Right cardiac atrium (tissue), 5 donors: ENCODE measurements at regions not wholly inside any gene's neighbourhood (a gene's known extent, or its start where the extent isn't known, plus 50 kb on each side); places are given as distances from the start of the nearest gene placed in this dataset.
A peak's percentile ranks its signal among the peaks of the same experiment; 100 is the strongest.
"Not testable (repeated sequence)": the region's sequence is repeated elsewhere in the genome, so short reads cannot be mapped to it uniquely, and the experiment has no call there.

Source experiments
- ATAC-seq, 2 donors: fragments of 200-7000 bp; cut with Tn5 transposase; one replicate each; pipeline versions ENCODE4 v1.8.0 to v1.9.1; 2020; ENCODE audit warnings: moderate library complexity in 2 of 2, mild to moderate bottlenecking in 1 of 2
- DNase-seq, 3 donors: peaks; one replicate each; pipeline ENCODE4 v3.0.0-alpha.2; 2020
- H3K27ac ChIP-seq: one replicate; pipeline ENCODE4 v1.5.1; 2013; ENCODE audit warnings: mild to moderate bottlenecking, low read length, control low read depth, moderate library complexity
- H3K27me3 ChIP-seq: one replicate; pipeline ENCODE4 v1.6.1; 2013; ENCODE audit not compliant: control insufficient read depth, insufficient read depth
- H3K4me1 ChIP-seq: one replicate; pipeline ENCODE4 v1.6.1; 2013; ENCODE audit warnings: low read length; ENCODE audit not compliant: control insufficient read depth, insufficient read depth
- H3K4me3 ChIP-seq: one replicate; pipeline ENCODE4 v1.5.1; 2013; ENCODE audit warnings: low read length, control low read depth
- H3K9me3 ChIP-seq: one replicate; pipeline ENCODE4 v1.6.1; 2013; ENCODE audit warnings: low read length; ENCODE audit not compliant: control insufficient read depth
- WGBS: extraction: QIAGEN DNeasy Blood & Tissue Kit; methylation state at CpG from one replicate; pipeline ENCODE4 v1.1.7; 2013; 5-methylcytosine and 5-hydroxymethylcytosine counted together
- intact Hi-C, 4 donors: fragments of 100-400 bp; cut with DNase I; formaldehyde crosslinking; loops; one replicate each; pipeline versions ENCODE4 v1.11.0 to v1.14.0; 2022 to 2023
- donor health status: healthy with polysubstance abuse.
- donor health status: DM: no; HTN: yes; CAD: no.
- donor health status: DM: no; HTN: no; CAD: no.
- donor health status: DM: no; HTN: yes; CAD: no; lungs with severe emphysema.
- donor health status: DM: yes; HTN: yes; CAD: no.

DNA sequence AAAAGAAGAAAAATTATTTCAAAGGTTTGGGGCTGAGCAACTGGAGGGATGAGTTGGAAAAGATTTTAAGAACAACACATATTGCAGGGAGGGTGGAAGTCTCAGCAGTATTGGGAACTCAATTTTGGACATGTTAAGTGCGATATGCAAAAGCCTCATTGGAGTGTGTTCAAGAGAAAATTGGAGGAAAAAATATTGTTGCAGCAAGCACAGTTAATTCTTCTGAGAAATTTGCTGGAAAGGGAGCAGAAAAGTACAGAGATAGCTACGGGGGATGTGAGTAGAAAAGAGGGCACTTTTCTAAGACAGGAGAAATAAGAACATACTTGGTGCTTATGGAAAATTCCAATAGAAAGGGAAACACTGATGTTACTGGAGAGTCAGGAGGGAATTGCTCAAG, 59.8 kb upstream of the MAGI2 start:
- ATAC-seq = no peak

GRCh38 chr7:79512261-79512660, 58.8 kb upstream of the MAGI2 start:
- Histone ChIP-seq H3K4me1 (no peaks in the 10 kb centered on the region), H3K4me3 (no peak overlapping the region), H3K9me3 (no peaks in the 10 kb centered on the region), H3K27me3 (no peaks in the 10 kb centered on the region), H3K27ac (no peak overlapping the region)
- WGBS = 61% methylated on average over 3 of the region's 3 CpGs
- DNase-seq (no peak), ATAC-seq (no peak)
- intact Hi-C loops = no loop called here

More for the DNA sequence above, 59.8 kb upstream of the MAGI2 start:
- DNase-seq = no peak
- no peaks in the 10 kb centered on the region for H3K9me3 ChIP-seq
- intact Hi-C loops = no loop called here
- no peaks in the 10 kb centered on the region for H3K27me3 ChIP-seq
- no peak overlapping the region for H3K27ac ChIP-seq
- H3K4me3 ChIP-seq = no peak overlapping the region
- 55% methylated on average over 2 of the region's 2 CpGs for WGBS
- H3K4me1 ChIP-seq = no peaks in the 10 kb centered on the region

DNA sequence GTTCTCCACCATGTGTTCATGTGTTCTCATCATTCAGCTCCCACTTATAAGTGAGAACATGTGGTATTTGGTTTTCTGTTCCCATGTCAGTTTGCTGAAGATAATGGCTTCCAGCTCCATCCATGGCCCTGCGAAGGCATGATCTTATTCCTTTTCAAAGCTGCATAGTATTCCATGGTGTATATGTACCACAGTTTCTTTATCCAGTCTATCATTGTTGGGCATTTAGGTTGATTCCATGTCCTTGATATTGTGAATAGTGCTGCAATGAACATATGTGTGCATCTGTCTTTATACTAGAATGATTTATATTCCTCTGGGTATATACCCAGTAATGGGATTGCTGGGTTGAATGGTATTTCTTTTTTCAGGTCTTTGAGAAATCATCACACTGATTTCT, 57.6 kb upstream of the MAGI2 start:
- H3K4me1 ChIP-seq, intact Hi-C loops, H3K9me3 ChIP-seq, H3K4me3 ChIP-seq, ATAC-seq, DNase-seq, H3K27ac ChIP-seq, H3K27me3 ChIP-seq: not testable (repeated sequence)
- WGBS = 90% methylated on average over 1 of the region's 1 CpG

- Histone ChIP-seq H3K27me3 (no peaks in the 10 kb centered on the region), H3K9me3 (no peaks in the 10 kb centered on the region), H3K4me1 (no peaks in the 10 kb centered on the region), H3K27ac (no peak overlapping the region), H3K4me3 (peak overlapping the region; percentile 45)
- DNase-seq (no peak), ATAC-seq (no peak)
- intact Hi-C loops = no loop called here
- 59% methylated on average over 6 of the region's 6 CpGs for WGBS
These were observed 53.7 kb upstream of the MAGI2 start for GRCh38 chr7:79507131-79507530.

DNA sequence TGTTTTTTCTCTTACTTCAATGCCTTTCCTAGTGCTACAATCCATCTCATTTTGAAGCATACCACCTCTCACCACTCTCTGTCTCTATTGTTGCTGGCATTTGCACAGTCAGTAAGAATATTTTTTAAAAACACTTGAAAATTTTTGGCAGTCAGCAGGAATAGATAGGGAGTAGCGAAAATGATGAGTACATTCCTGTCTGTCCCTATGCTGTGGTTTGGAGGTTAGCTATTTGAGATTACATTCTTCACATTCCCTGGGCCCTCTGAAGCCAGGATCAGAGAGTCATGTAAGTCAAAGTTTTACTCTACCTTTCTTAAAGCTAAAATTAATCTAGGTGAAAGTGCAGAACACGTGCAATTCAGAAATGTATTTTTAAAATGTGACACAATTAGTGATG, 53.0 kb upstream of the MAGI2 start:
- intact Hi-C loops = no loop called here
- Histone ChIP-seq H3K4me1 (no peaks in the 10 kb centered on the region), H3K4me3 (peak overlapping the region; percentile 45), H3K27me3 (no peaks in the 10 kb centered on the region), H3K27ac (no peak overlapping the region), H3K9me3 (no peaks in the 10 kb centered on the region)
- DNase-seq (no peak), ATAC-seq (peak; percentile 55 to 82)
- WGBS = 40% methylated on average over 2 of the region's 2 CpGs

DNA sequence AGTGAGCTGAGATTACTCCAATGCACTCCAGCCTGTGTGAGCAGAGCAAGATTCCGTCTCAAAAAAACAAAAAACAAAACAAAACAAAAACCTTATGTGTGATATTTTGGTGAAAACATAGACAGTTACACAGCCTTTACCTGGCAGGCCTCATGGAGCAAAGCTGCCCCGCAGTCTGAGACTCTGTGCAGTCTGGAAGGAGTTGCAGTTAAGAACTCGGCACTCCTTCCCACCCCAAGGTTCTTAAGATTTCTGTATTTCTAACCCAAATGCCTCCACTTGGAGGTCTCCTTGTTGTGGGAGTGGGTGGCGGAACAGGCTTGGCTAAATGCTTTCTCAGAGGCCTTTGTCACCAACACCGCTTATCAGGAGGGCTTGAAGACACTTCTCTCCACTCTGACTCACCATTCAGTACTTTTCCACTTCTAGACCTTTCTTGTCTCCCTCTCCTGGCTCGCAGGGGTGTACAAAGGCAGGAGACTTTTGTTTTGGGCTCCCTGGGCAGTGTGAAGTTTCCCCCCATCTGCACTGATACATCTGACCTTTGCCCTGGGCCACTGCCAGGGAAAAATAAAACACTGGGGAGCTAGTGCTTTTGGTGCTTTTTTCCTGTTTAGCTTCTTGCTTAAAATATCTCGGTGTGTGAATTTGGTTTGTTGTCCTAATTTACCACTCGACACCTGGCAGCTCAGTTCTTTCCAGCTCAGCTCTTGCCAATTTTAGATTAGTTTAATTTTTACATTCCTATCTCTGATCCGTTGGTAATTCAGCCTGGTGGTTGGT, 51.3 kb upstream of the MAGI2 start:
- Histone ChIP-seq H3K27ac (peak overlapping the region; percentile 30), H3K27me3 (no peaks in the 10 kb centered on the region), H3K4me3 (no peak overlapping the region), H3K4me1 (no peaks in the 10 kb centered on the region), H3K9me3 (no peaks in the 10 kb centered on the region)
- ATAC-seq (peak; percentile 64 to 86), DNase-seq (peak in 2 of 3 donors; percentile 7 to 30)
- 56% methylated on average over 9 of the region's 9 CpGs for WGBS
- intact Hi-C loops = no loop called here
